ENCODE measurements at regions not wholly inside any gene's neighbourhood (a gene's known extent, or its start where the extent isn't known, plus 50 kb on each side); places are given as distances from the start of the nearest gene placed in this dataset.

DNA sequence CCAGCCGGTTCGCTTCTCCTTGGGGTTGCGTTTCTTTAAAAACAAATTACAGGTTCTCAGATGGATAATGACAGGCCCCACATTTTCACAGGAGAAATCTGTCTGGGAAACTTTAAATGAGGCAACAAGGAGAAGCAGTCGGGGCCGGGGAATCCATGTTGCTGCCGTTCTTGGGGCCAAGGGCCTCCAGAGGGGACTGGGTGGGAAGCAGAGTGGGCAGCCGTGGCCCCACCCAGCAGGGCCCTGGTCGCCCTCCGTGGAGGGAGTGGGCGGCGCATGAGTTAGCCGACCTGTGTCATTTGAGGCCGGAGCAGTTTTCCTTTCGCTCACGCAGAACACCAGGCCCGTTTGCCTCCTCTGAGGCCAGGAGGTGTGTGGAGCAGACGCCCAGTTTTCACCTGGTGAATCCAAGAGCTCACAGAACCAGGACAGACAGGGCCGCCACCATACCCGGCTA is 207.7 kb upstream of the CIBAR2 start:
- no peak for DNase-seq (ENCODE audit: extremely low read depth in 1 of 2, low read depth in 1 of 2)

DNA sequence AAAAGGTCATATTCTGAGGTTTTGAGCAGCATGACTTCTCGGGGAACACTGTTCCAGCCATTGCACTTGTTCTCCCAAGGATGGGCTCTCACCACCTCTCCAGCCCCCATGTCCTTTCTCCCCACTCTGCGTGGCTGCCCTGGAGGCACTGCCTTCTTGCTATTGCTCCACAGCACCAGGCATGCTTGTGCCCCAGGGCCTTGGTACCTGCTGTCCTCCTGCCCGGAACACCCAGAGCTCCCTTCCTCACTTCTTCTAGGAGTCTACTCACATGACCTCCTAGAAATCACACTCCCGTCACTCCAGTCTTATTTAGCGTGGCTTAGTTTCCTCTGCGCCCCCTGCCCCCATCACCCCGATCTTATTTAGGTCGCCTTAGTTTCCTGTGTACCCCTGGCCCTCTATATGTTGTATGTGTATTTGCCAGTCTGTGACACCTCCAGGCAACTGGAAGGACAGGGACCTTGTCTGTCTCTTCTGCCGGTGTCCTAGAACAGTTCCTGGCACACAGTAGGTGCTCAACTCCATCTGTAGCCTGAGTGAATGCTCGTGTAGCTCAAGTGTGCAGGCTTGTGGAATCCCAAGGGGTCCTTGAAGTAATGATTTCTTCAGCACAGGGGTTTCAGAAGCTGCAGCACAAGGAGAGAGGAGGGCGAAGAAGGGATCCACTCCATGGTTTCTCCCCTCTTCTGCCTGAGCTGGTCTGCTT is 208.6 kb upstream of the CIBAR2 start:
- DNase-seq (ENCODE audit: extremely low read depth in 1 of 2, low read depth in 1 of 2): no peak

DNA sequence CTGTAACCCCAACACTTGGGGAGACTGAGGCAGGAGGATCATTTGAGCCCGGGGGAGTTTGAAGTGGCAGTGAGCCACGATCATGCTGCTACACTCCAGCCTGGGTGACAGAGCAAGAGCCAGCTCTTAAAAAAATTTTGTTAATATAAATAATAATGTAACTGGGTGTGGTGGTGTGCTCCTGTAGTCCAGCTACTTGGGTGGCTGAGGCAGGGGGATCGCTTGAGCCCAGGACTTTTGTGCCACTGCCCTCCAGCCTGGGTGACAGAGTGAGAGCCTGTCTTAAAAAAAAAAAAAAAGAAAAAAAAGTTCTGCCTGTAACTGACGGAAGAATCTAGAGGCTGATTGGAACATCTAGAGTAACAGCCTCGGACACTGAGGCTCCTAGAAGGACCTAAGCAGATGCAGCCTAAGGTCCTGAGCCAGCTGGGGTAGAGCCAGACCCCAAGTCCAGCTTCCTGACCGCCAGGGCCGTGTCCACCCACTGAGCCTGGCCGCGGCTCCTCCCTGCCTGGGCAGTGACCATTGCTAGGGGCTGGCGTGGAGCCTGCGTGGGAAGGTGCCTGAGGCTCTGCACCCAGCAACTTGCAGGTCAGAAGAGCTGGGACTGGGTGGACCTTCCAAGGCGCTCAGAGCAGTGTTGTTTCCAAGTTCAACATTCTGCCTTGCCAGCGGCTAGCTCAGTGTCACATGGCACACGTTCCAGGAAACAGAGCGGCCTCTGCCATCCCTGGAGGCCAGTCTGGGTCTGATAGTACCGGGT is 209.4 kb upstream of the CIBAR2 start:
- no peak for DNase-seq (ENCODE audit: extremely low read depth in 1 of 2, low read depth in 1 of 2)

DNA sequence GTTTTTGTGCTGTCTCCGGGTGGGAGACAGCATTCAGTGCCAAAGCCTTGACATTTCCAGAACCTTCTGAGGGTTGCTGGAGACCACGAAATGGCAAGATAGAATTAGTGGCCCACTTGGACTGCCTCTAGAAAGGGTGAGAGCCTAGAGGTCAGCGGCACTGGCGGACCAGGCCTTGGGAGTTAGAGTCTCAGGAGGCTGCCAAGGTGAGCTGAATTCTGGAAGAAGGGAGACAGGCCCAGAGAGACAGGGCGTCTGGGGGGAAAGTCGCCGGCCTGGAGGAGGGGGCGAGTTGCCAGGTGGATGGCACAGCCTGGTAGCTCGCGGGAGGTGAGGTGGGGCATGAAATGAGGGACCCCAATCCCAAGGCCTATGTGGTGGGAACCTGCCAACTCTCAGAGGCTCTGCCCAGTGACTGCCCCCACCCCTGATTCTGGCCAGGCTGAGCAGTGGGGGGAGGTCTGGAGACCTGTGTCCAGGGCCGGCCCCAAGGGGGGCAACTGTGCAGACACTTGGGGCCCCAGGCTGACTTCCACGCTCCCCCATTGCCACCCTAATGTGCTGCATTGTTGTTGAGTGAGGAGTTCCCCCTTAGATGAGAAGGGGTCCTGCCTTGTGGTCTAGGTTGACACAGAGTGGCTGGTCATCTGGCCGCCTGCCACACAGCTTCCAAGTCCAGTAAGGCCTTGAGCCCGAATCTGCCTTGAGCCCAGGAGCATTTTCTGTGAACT is 211.1 kb upstream of the CIBAR2 start:
- no peak for DNase-seq (ENCODE audit: extremely low read depth in 1 of 2, low read depth in 1 of 2)

DNA sequence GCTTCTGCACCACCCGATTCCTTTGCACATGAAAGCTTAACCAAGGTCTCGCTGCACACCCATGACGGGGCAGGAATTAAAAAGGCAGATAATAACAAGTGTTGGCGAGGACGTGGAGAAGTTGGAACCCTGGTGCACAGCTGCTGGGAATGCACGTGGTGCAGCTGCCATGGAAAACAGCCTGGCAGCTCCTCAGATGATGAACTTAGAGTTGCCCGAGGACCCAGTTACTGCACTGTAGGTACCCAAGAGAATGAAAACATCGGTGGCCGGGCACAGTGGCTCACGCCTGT is 211.6 kb upstream of the CIBAR2 start:
- no peak for DNase-seq (ENCODE audit: extremely low read depth in 1 of 2, low read depth in 1 of 2)

DNA sequence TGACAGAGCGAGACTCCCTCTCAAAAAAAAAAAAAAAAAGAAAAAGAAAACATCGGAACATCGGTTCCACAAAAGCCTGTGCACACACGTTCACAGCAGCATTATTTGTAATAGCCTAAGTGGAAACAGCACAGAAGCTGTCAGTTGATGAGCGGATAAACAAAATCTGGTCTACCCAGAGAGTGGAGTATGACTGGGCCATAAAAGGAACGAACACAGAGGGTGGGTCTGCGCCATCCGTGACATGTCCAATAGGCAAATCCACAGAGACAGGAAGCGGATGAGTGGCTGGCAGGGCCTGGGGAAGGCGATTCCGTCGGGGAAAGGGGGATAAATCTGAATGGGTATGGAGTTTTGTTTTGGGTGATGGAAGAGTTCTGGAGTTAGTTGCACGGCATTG is 212.2 kb upstream of the CIBAR2 start:
- no peak for DNase-seq (ENCODE audit: extremely low read depth in 1 of 2, low read depth in 1 of 2)

DNA sequence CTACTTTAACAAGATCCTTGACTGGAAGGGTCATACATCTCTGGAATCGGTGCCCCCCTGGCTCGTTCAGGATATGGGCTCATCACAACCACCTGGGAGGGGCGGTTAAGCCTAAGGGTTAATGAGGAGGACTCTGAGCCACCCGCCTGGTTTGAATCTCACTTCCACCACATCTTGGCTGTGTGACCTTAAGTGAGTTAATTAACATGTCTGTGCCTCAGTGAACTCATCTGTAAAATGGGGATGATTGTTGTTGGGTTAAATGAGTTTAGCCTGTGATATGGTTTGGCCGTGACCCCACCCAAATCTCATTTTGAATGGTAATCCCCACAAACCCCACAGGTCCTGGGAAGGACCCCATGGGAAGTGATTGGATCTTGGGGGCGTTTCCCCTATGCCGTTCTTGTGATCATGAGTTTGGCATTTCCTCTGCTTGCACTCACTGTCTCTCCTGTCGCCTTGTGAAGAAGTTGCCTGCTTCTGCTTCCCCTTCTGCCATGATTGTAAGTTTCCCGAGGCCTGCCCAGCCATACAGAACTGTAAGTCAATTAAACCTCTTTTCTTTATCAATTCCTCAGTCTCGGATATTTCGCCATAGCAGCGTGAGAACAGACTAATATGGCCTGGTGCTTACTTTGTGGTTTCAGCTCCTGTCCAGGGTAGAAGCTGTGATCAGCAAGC is 214.0 kb upstream of the CIBAR2 start:
- DNase-seq (ENCODE audit: extremely low read depth in 1 of 2, low read depth in 1 of 2): no peak

DNA sequence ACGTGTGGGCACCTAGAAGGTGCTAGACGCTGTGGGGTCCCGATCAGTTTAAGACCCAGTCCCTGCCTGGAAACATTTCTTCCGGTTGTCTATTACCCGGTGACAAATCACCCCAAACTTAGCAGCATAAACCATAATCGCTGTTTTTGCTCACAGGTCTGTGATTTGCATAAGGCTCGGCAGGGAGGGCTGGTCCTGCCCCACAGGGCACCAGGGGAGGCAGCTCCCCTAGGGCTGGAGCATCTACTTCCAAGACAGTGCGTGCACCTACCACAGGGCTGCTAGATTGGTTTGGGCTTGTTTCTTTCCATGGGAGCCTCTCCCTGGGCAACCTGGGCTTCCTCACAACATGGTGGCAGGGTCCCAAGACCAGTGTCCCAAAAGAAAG is 214.5 kb upstream of the CIBAR2 start:
- DNase-seq (ENCODE audit: extremely low read depth in 1 of 2, low read depth in 1 of 2): no peak

DNA sequence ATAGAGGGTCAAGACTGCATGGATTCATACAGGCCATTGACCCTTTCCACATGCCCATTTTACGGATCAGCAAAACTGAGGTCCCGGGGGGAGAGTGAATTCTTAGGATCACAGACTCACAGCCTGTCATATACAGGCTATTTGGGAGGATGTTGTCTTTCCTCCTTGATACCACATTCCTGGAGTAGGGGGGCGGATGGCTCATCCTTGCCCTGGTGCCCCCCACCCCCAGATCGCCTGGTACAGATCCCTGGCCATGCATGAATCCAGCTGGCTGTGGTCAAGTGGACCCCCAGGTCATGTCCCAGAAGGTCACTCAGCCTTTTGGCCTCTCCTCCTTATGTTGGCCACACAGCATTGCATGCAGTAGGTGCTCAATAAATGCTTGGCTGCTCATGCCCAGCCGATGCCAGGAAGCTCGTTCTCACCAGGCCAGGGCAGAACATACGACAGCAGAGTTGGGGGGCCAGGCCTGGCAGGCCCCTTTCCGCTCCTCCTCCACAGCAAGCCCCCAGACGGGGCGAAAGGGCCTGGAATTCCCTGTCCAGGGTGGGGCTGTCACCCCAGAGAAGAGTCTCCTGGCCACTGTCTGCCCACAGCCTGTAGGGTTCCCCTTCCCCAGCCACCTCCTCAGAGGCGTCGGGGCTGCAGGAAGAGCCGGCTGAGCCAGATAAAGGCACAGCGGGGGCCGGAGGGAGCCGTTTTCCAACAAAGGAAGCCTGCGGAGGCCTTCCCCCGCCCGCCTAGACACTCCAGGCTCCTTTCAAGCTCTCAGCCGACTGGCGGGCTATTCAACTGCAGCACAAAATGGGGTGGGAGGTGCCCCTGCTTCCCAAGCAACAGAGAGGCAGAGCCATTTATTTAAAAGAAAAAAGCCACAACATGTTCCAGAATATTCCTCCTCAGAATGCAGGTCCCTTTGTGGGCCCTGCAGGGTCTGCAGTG is 215.7 kb upstream of the CIBAR2 start:
- DNase-seq (ENCODE audit: extremely low read depth in 1 of 2, low read depth in 1 of 2): no peak

DNA sequence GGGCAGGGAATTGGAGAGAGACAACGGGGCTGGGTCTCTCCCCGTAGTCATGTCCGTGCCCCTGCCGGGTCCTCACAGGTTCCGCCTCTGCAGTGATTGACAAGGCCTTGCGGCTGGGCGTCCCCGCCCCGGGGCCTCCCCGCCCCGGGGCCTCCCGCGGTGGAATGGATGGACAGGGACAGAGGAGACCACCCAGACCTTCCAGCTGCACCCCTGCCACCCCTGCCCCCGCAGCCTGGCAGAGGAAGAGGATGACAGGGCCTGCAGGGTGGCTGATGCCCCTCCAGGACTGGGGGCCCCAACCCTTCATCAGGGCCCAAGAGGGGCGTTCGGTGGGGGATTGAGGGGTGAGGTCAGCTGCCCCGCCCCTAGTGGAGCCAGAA is 216.4 kb upstream of the CIBAR2 start:
- DNase-seq (ENCODE audit: extremely low read depth in 1 of 2, low read depth in 1 of 2): no peak

DNA sequence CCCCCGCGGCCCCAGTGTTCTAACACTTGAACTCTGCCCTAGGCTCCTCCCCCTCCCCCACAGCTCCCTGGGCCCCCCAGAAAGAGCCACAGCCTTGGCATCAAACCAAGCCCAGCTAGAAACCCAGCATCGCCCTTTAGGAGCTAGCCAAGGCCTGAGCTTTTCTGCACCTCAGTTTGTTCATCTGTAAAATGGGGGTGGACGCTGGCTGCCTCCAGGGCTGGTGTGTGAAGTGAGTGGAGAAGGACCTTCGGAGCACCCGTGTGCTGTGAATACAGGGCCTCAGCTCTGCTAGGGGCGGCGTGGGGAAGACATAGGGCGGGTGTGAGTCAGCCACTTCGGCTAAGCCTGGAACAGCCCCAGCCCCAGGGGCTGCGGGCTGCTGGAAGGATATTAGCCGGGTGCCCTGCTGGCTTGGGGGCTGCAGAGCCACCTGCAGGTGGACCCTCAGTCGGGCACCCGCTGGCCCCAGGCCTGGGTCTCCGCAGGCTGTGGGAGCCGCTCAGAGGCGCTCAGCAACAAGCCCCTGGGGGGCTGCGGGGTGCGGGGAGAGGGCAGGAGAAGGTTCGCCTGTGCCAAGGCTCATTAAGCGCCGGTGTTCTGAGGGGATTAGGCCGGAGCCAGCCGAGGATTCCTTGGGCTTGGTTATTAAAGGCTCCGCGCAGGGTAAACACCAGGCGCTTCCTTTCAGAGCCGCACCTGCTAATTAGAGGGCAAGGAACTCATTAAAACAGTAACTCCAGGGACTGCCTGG is 217.0 kb upstream of the CIBAR2 start:
- DNase-seq (ENCODE audit: extremely low read depth in 1 of 2, low read depth in 1 of 2): no peak

DNA sequence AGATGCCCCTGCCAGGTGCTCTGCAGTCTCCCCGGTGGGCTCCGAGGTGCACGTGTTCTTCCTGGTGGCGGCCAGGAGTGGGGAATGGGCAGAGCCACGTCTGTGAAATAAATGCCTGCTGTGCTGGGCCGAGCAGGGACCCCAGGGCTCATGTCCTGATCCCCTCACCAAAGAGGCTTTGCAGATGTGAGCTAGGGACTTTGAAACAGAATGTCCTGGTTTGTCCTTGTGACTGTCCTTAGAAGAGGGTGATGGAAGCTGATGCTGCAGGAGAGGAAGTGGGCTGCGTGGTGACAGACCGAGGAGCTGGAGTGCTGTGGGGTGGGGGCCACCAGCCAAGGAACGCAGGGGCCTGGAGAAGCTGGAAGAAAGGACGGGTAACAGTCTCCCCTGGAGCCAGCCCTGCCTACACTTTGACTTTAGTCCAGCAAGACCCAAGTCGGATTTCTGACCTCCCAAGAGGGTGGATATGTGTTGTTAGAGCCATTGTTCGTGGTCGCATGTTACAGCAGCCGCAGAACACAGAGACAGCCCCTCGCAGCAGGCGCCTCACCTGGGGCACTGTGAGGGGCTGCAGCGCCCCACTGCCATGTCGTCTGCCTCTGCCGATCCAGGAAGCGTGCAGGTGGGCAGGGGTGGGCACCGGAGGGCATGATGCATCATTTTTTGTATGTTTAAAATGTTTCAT is 217.9 kb upstream of the CIBAR2 start:
- no peak for DNase-seq (ENCODE audit: extremely low read depth in 1 of 2, low read depth in 1 of 2)

DNA sequence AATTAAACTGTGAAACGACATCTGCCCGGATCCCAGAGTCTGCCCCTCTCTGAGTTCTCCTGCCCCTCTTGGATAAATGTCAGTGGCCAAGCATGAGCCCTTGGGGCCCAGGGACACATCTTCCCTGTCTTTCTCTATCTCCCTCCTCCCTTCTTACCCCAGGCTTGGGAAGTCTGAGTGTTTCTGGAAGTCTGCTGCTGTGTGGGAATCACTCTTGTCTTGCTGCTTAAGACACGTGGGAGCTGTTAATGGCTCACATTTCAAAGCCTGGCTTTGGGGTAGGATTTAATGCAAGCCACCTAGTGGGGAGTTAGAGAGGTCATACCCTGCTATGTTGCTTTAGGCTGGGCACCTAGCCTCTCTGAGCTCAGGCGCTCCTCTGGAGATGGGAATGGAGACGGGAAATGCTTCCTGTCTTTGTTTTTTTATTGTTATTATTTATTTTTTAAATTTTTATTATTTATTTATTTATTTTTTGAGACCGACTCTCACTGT is 218.5 kb upstream of the CIBAR2 start:
- no peak for DNase-seq (ENCODE audit: extremely low read depth in 1 of 2, low read depth in 1 of 2)

DNA sequence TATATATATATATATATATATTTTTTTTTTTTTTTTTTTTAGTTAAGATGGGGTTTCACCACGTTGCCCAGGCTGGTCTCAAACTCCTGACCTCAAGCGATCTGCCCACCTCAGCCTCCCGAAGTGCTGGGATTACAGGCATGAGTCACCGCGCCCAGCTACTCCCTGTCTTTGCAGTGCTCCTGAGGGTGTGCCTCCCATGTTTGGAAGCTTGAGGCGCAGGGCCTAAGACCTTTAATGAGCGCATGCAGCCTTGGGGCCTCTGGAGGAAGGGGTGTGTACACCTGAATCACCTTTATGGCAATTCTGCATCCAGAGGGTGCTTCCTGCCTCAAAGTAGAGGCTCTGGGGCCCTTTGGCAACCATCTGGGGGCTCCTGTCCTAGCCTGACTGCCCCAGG is 219.4 kb upstream of the CIBAR2 start:
- no peak for DNase-seq (ENCODE audit: extremely low read depth in 1 of 2, low read depth in 1 of 2)

DNA sequence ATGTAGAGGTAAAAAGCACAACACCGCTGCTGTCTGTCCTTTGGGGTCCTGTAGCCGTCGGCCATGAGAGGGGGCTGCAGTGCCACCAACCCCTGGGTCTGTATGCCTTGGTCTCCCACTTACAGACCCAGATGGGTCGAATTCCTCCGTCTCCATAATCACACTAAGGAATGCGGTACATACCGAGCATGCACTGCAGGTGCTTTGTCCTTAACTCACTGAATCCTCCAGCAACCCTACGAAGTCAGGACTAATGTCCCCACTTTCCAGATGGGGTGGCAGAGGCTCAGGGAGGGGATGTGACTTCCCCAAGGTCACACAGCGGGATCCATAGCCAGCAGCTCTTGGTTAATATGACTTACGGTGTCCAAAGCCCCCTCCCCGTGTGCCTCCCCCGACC is 219.9 kb upstream of the CIBAR2 start:
- DNase-seq (ENCODE audit: extremely low read depth in 1 of 2, low read depth in 1 of 2): no peak

DNA sequence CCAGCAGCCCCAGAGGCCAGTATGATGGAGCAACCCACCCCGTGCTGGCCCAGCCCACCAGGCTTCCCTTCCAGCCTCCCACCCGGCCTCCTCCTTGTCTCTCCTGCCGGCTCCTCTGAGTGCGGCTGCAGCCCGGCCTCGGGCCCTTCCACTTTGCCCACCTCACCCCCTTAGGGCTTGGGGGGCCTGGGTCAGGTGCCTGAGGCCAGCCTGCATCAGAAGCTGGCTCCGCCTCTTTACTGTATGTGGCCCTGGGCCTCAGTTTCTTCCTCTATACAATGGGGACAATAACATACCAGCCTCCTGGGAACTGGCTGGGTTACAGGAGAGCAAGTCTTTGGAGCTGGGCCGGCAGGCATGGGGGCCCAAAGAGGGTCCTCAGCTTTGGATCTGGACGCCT is 221.1 kb upstream of the CIBAR2 start:
- no peak for DNase-seq (ENCODE audit: extremely low read depth in 1 of 2, low read depth in 1 of 2)

DNA sequence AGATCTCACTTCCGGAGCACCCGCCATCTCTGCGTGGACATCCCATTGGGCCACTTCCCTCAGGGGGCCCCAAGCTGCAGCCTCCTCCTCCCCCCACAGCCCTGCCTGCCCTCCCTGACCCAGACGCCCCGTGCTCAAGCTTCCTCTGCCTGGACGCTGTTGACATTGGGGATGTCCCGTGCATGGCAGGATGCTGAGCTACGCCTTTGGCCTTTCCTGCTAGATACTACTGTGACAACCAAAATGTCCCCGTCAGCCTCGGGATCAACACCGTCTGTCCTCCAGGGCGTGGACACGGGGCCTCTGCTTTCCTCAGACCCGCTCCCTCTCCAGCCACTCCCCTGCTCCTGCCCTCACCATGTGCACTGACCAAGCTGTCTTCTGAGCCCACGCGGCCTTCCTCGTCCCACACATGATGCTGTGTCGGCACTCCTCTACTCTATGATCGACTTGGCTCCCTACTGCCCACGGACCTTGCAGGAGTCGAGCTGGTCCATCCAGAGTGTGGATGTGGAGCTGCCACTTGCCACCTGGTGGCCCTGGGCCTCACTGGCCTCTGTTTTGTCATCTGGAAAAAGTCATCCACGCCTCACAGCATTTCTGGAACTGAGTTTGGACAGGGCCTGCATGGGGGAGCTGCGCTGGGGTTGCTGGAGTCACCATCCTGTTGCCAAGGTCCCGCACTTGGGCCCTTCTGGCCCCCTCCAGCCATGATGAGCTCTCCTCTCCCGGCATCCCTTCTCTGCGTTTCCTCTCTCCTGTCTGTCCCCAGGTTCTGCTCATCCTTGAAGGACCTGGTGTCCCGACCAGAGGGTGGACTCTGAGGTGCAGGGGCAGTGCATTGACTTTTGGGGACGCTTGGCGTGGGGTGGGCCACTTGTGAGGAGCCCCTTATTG is 221.7 kb upstream of the CIBAR2 start:
- DNase-seq (ENCODE audit: extremely low read depth in 1 of 2, low read depth in 1 of 2): no peak
